ENCODE measurements at regions not wholly inside any gene's neighbourhood (a gene's known extent, or its start where the extent isn't known, plus 50 kb on each side); places are given as distances from the start of the nearest gene placed in this dataset.
"Not testable (repeated sequence)": the region's sequence is repeated elsewhere in the genome, so short reads cannot be mapped to it uniquely, and the experiment has no call there.

DNA sequence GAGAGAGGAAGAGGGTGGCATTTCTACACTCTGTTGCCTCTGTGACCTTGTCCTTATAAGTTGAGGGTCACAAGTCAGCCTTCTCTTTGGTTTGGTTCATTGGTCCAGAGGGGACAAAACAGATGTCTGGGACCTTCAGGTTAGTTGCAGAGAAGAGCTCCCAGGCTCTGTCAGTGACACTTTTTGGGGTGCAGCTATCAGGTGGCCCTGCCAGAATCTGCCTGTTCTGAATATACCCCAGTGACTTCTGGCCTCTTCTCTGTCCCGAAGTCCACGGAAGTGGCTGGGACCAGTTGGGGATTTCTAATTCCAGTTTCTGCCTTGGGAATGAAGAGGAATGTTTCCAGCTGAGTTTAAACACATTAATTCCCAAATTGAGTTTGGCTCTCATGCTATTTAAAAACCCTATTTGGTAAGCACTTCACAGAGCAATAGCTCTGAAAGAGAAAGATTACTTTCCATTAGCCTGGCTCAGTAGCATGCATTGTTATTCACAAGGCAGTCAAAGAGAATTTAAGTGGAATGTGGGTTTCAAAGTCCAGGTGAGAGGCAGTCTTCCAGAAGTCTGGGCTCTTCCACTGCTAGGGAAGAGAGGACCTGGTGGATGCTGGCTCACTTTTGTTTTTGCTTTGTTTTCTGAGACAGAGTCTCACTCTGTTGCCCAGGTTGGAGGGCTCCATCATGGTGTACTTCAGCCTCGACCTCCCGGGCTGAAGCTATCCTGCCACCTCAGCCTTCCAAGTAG, 237.8 kb upstream of the GALNT17 start:
- H3K27ac Mint-ChIP-seq: no peak overlapping the region
- no peak overlapping the region for H3K9ac ChIP-seq (ENCODE audit: insufficient read depth, low read length, poor library complexity, severe bottlenecking)
- H3K4me1 ChIP-seq (ENCODE audit: control insufficient read depth in 1 of 2, insufficient read depth in 2 of 2, low read length in 2 of 2): no peaks in the 10 kb centered on the region
- H3K36me3 Mint-ChIP-seq: no peaks in the 10 kb centered on the region
- no peaks in the 10 kb centered on the region for H3K27me3 ChIP-seq (ENCODE audit: control insufficient read depth in 2 of 2, insufficient read depth in 2 of 2, low read length in 2 of 2)
- no peak overlapping the region for H3K4me2 ChIP-seq (replicated peaks; ENCODE audit: extremely low read depth, low read length, poor library complexity, severe bottlenecking)
- no peaks in the 10 kb centered on the region for H4K20me1 ChIP-seq (ENCODE audit: insufficient read depth, low read length)
- no peak overlapping the region for H3K4me3 ChIP-seq (replicated peaks in 1 of 3; ENCODE audit: low read depth in 2 of 3, low read length in 3 of 3)
- no peak overlapping the region for H3K27ac ChIP-seq (ENCODE audit: low read depth in 1 of 2, low read length in 2 of 2)
- H2AFZ ChIP-seq (ENCODE audit: insufficient read depth, low read depth, low read length, poor library complexity, severe bottlenecking): no peak overlapping the region
- peaks cover 9 to 22% of the 10 kb centered on the region in 2 donors for H3K9me3 ChIP-seq (replicated peaks in 1 of 2; ENCODE audit: control insufficient read depth in 1 of 2, insufficient read depth in 1 of 2, low read length in 2 of 2)
- no peaks in the 10 kb centered on the region for H3K36me3 ChIP-seq (replicated peaks in 1 of 2; ENCODE audit: control insufficient read depth in 1 of 2, insufficient read depth in 2 of 2, low read length in 2 of 2)
- peaks cover 0 to 36% (median 17%) of the 10 kb centered on the region in 7 donors for H3K9me3 Mint-ChIP-seq
- no peak for DNase-seq
- 83% methylated on average over 2 of the region's 4 CpGs for WGBS (ENCODE audit: insufficient coverage)
- intact Hi-C loops (cut with micrococcal nuclease): no loop called here
- H3K79me2 ChIP-seq (ENCODE audit: insufficient read depth, low read length): no peaks in the 10 kb centered on the region
- H3K27me3 Mint-ChIP-seq (ENCODE audit: low read depth in 3 of 3): peaks cover 0 to 4% (median 2%) of the 10 kb centered on the region in 3 donors
- H3K4me1 Mint-ChIP-seq: no peaks in the 10 kb centered on the region
- no peak for TF ChIP-seq CTCF (IDR thresholded peaks at IDR 0.05)
- H3K4me3 Mint-ChIP-seq: no peak overlapping the region

GRCh38 chr7:70894799-70895198, 237.1 kb upstream of the GALNT17 start:
- 92% methylated on average over 6 of the region's 6 CpGs for WGBS (ENCODE audit: insufficient coverage)
- no peak overlapping the region for H3K4me3 ChIP-seq (replicated peaks in 1 of 3; ENCODE audit: low read depth in 2 of 3, low read length in 3 of 3)
- H4K20me1 ChIP-seq (ENCODE audit: insufficient read depth, low read length): no peaks in the 10 kb centered on the region
- no peaks in the 10 kb centered on the region for H3K36me3 ChIP-seq (replicated peaks in 1 of 2; ENCODE audit: control insufficient read depth in 1 of 2, insufficient read depth in 2 of 2, low read length in 2 of 2)
- DNase-seq: no peak
- H3K4me2 ChIP-seq (replicated peaks; ENCODE audit: extremely low read depth, low read length, poor library complexity, severe bottlenecking): no peak overlapping the region
- no peaks in the 10 kb centered on the region for H3K27me3 ChIP-seq (ENCODE audit: control insufficient read depth in 2 of 2, insufficient read depth in 2 of 2, low read length in 2 of 2)
- Mint-ChIP-seq H3K36me3 (no peaks in the 10 kb centered on the region), H3K4me3 (no peak overlapping the region), H3K4me1 (no peaks in the 10 kb centered on the region), H3K27ac (no peak overlapping the region), H3K27me3 (ENCODE audit: low read depth in 3 of 3) (peaks cover 0 to 4% (median 2%) of the 10 kb centered on the region in 3 donors), H3K9me3 (peaks cover 2 to 33% (median 15%) of the 10 kb centered on the region in 7 donors)
- intact Hi-C loops (cut with micrococcal nuclease): no loop called here
- H3K27ac ChIP-seq (ENCODE audit: low read depth in 1 of 2, low read length in 2 of 2): no peak overlapping the region
- no peaks in the 10 kb centered on the region for H3K79me2 ChIP-seq (ENCODE audit: insufficient read depth, low read length)
- peaks cover 9 to 22% of the 10 kb centered on the region in 2 donors for H3K9me3 ChIP-seq (replicated peaks in 1 of 2; ENCODE audit: control insufficient read depth in 1 of 2, insufficient read depth in 1 of 2, low read length in 2 of 2)
- no peak for TF ChIP-seq CTCF (IDR thresholded peaks at IDR 0.05)
- no peak overlapping the region for H2AFZ ChIP-seq (ENCODE audit: insufficient read depth, low read depth, low read length, poor library complexity, severe bottlenecking)
- no peaks in the 10 kb centered on the region for H3K4me1 ChIP-seq (ENCODE audit: control insufficient read depth in 1 of 2, insufficient read depth in 2 of 2, low read length in 2 of 2)
- no peak overlapping the region for H3K9ac ChIP-seq (ENCODE audit: insufficient read depth, low read length, poor library complexity, severe bottlenecking)

- H2AFZ ChIP-seq (ENCODE audit: insufficient read depth, low read depth, low read length, poor library complexity, severe bottlenecking); H3K27me3 Mint-ChIP-seq (ENCODE audit: low read depth in 3 of 3); H3K9ac ChIP-seq (ENCODE audit: insufficient read depth, low read length, poor library complexity, severe bottlenecking); H3K27ac Mint-ChIP-seq; H3K4me2 ChIP-seq (replicated peaks; ENCODE audit: extremely low read depth, low read length, poor library complexity, severe bottlenecking); H3K36me3 ChIP-seq (replicated peaks in 1 of 2; ENCODE audit: control insufficient read depth in 1 of 2, insufficient read depth in 2 of 2, low read length in 2 of 2); H4K20me1 ChIP-seq (ENCODE audit: insufficient read depth, low read length); H3K79me2 ChIP-seq (ENCODE audit: insufficient read depth, low read length); H3K4me1 Mint-ChIP-seq; intact Hi-C loops (cut with micrococcal nuclease); H3K27ac ChIP-seq (ENCODE audit: low read depth in 1 of 2, low read length in 2 of 2); H3K4me3 ChIP-seq (replicated peaks in 1 of 3; ENCODE audit: low read depth in 2 of 3, low read length in 3 of 3); H3K4me1 ChIP-seq (ENCODE audit: control insufficient read depth in 1 of 2, insufficient read depth in 2 of 2, low read length in 2 of 2); DNase-seq; H3K36me3 Mint-ChIP-seq; H3K27me3 ChIP-seq (ENCODE audit: control insufficient read depth in 2 of 2, insufficient read depth in 2 of 2, low read length in 2 of 2); H3K4me3 Mint-ChIP-seq: not testable (repeated sequence)
- H3K9me3 ChIP-seq (replicated peaks in 1 of 2; ENCODE audit: control insufficient read depth in 1 of 2, insufficient read depth in 1 of 2, low read length in 2 of 2): peaks cover 4 to 18% of the 10 kb centered on the region in 2 donors
- 83% methylated on average over 1 of the region's 7 CpGs for WGBS (ENCODE audit: insufficient coverage)
- H3K9me3 Mint-ChIP-seq: peaks cover 4 to 29% (median 11%) of the 10 kb centered on the region in 7 donors
Measured at GRCh38 chr7:70895337-70896200, 236.4 kb upstream of the GALNT17 start.

All from CD14-positive monocyte (primary cell).